ENCODE measurements at regions not wholly inside any gene's neighbourhood (a gene's known extent, or its start where the extent isn't known, plus 50 kb on each side); places are given as distances from the start of the nearest gene placed in this dataset.

DNA sequence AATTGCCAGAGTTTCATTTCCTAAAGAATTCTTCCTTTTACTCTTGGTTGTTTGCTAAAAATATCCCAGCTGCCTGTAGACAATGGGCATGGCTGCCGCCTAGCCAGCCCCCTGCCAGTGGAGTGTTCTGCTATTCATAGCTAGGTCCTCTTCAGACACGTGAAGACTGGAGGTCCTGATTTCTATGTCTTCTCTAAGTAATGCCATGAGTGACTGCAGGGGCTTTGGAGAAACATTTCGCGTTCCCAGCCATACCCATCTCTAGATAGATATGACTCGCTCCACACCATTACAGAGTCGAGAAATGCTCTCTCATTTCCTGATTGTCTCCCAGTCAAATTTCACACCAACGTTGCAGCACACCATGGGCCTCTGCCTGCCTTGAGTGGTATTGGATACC, 99.5 kb upstream of the BACE2 start:
- Histone ChIP-seq H3K9me3 (ENCODE audit: low read length) (no peaks in the 10 kb centered on the region), H3K27ac (ENCODE audit: low read depth, low read length) (no peak overlapping the region), H3K4me1 (ENCODE audit: insufficient read depth, low read length) (no peaks in the 10 kb centered on the region), H3K4me3 (ENCODE audit: low read length) (no peak overlapping the region), H3K27me3 (ENCODE audit: insufficient read depth, low read length, poor library complexity, severe bottlenecking) (no peaks in the 10 kb centered on the region), H3K36me3 (ENCODE audit: insufficient read depth, low read length) (no peaks in the 10 kb centered on the region)
- ChIA-PET POLR2A (no interaction called here), CTCF (no interaction called here)
- Mint-ChIP-seq H3K36me3 (no peaks in the 10 kb centered on the region), H3K9me3 (no peaks in the 10 kb centered on the region), H3K27ac (no peak overlapping the region), H3K27me3 (peaks cover 20 to 41% of the 10 kb centered on the region in 2 donors), H3K4me1 (peaks cover 7 to 15% (median 10%) of the 10 kb centered on the region in 3 donors), H3K4me3 (peak overlapping the region in 4 of 7 donors; percentile 20 to 77 (median 61))
- DNase-seq: no peak

DNA sequence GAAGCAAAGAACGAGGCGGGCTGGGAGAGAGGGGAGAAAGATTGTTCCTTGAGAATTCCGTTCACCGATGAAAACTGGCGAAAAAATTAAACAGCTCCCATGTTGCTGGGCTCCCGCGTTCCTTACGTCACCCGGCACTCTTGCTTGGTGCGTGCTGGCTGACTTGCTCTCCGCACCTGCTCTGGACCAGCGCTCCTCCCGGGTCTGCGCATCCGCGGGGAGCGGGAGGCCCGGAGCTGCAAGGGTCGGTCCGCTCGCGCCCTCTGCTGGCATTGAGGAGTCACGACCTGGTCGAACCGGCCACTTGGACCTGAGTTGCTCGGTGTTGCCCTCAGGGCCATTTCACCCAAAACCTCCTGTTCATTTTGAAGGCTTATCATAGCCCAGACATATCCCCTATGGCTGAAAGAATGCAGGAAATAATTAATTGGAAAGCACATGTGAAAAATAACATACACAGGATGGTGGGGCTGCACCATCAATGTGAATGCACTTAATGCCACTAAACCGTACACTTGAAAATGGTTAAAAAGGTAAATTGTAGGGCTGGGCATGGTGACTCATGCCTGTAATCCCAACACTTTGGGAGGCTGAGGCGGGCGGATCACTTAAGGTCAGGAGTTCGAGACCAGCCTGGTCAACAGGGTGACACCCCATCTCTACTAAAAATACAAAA, 98.9 kb upstream of the BACE2 start:
- no peaks in the 10 kb centered on the region for H3K36me3 ChIP-seq (ENCODE audit: insufficient read depth, low read length)
- ChIA-PET CTCF (no interaction called here), POLR2A (no interaction called here)
- no peak overlapping the region for H3K27ac ChIP-seq (ENCODE audit: low read depth, low read length)
- no peak overlapping the region for H3K27ac Mint-ChIP-seq
- no peaks in the 10 kb centered on the region for H3K4me1 ChIP-seq (ENCODE audit: insufficient read depth, low read length)
- peaks cover 19 to 41% of the 10 kb centered on the region in 2 donors for H3K27me3 Mint-ChIP-seq
- H3K27me3 ChIP-seq (ENCODE audit: insufficient read depth, low read length, poor library complexity, severe bottlenecking): no peaks in the 10 kb centered on the region
- H3K4me3 Mint-ChIP-seq: peak overlapping the region in 4 of 7 donors; percentile 20 to 77 (median 61)
- peak in 3 of 5 donors; percentile 4 to 32 (median 24) for DNase-seq
- no peaks in the 10 kb centered on the region for H3K9me3 ChIP-seq (ENCODE audit: low read length)
- H3K4me1 Mint-ChIP-seq: peaks cover 7 to 15% (median 10%) of the 10 kb centered on the region in 3 donors
- H3K36me3 Mint-ChIP-seq: no peaks in the 10 kb centered on the region
- H3K9me3 Mint-ChIP-seq: no peaks in the 10 kb centered on the region
- no peak overlapping the region for H3K4me3 ChIP-seq (ENCODE audit: low read length)

DNA sequence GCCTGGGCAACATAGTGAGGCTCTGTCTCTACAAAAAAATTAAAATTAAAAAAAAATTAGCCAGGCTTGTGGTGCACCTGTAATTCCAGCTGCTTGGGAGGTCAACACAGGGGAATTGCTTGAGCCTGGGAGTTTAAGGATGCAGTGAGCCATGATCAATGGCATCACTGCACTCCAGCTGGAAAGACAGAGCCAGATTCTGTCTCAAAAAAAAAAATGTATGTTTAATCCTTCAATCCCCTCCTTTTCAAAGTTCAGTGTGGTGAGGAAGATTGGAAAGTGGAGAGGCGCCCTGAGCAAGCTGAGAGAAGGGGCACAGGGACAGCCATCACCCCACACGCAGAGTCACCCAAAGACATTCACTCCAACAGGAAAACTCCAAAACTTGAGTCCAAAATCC, 97.7 kb upstream of the BACE2 start:
- no peak for DNase-seq
- Histone ChIP-seq H3K36me3 (ENCODE audit: insufficient read depth, low read length) (no peaks in the 10 kb centered on the region), H3K9me3 (ENCODE audit: low read length) (no peaks in the 10 kb centered on the region), H3K27me3 (ENCODE audit: insufficient read depth, low read length, poor library complexity, severe bottlenecking) (no peaks in the 10 kb centered on the region), H3K4me3 (ENCODE audit: low read length) (no peak overlapping the region), H3K4me1 (ENCODE audit: insufficient read depth, low read length) (no peaks in the 10 kb centered on the region), H3K27ac (ENCODE audit: low read depth, low read length) (no peak overlapping the region)
- peaks cover 17 to 41% of the 10 kb centered on the region in 2 donors for H3K27me3 Mint-ChIP-seq
- ChIA-PET CTCF (no interaction called here), POLR2A (no interaction called here)
- H3K27ac Mint-ChIP-seq: no peak overlapping the region
- H3K36me3 Mint-ChIP-seq: no peaks in the 10 kb centered on the region
- no peak overlapping the region for H3K4me3 Mint-ChIP-seq
- H3K9me3 Mint-ChIP-seq: no peaks in the 10 kb centered on the region
- H3K4me1 Mint-ChIP-seq: peaks cover 7 to 15% (median 10%) of the 10 kb centered on the region in 3 donors

DNA sequence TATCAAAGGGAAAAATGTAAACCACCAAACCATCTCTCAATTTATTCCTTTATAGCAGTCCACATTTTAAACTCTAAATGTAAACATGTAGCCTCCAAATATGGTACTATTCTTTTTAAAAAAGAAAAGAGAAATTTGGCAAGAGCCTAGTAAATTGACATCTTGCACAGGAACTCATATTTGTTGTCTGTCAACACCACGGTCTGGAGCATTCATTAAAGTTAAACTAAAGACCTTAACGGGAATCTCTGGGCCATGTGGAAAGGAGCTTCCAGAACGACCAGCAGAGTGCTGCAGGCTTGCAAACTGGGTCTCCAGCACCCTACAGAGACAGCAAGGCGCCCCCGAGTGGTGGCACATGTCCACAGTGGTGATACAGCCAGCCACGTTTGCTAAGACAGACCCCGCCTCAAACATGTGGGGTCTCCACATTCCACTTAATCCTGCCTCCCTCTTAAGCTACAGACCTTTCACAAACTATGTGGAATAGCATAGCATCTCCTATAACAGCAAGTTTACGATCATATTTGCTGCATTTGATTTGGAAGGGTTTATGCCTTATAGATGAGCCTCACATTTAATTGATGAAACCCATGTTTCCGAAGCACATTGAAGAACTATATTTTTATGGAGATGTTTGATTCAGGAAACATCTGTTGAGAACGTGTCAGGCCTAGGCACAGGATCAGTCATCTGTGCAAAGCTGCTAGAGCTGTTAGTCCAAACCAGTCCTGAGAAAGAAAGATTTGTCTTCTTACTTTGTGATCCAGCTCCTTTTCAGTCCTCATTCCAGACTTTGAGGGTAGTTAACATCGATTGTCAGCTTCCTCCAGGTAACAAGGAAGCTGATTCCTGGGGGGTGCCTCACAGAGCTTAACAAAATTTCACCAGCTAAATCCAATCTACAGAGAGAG, 96.4 kb upstream of the BACE2 start:
- Mint-ChIP-seq H3K4me1 (peaks cover 7 to 15% (median 10%) of the 10 kb centered on the region in 3 donors), H3K27me3 (peaks cover 15 to 36% of the 10 kb centered on the region in 2 donors), H3K27ac (no peak overlapping the region), H3K9me3 (no peaks in the 10 kb centered on the region), H3K36me3 (no peaks in the 10 kb centered on the region), H3K4me3 (no peak overlapping the region)
- Histone ChIP-seq H3K4me3 (ENCODE audit: low read length) (no peak overlapping the region), H3K9me3 (ENCODE audit: low read length) (no peaks in the 10 kb centered on the region), H3K27me3 (ENCODE audit: insufficient read depth, low read length, poor library complexity, severe bottlenecking) (no peaks in the 10 kb centered on the region), H3K36me3 (ENCODE audit: insufficient read depth, low read length) (no peaks in the 10 kb centered on the region), H3K27ac (ENCODE audit: low read depth, low read length) (no peak overlapping the region), H3K4me1 (ENCODE audit: insufficient read depth, low read length) (no peaks in the 10 kb centered on the region)
- POLR2A ChIA-PET: no interaction called here
- DNase-seq: no peak
- CTCF ChIA-PET: no interaction called here

DNA sequence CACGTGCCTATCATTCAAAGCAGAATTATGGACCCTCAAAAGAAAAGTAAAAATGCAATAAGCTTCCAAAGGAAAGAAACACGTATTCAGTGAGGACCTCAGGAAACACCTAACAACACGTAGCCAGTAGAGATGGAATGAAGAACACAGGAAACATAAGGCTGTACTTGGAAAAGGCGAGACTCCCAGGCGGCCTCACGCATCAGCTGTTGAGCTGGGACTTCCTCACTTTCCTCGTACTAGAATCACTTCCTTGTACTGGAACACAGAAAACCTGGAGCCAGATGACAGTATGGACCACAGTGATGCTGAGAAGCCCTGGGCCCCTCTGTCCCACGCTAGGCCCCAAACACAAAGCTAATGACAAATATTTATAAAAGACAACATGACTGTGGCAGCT, 94.4 kb upstream of the BACE2 start:
- H3K27me3 Mint-ChIP-seq: peaks cover 9 to 18% of the 10 kb centered on the region in 2 donors
- H3K36me3 Mint-ChIP-seq: no peaks in the 10 kb centered on the region
- no peak for DNase-seq
- peaks cover 4 to 7% (median 4%) of the 10 kb centered on the region in 3 donors for H3K4me1 Mint-ChIP-seq
- Histone ChIP-seq H3K4me1 (ENCODE audit: insufficient read depth, low read length) (no peaks in the 10 kb centered on the region), H3K36me3 (ENCODE audit: insufficient read depth, low read length) (no peaks in the 10 kb centered on the region), H3K4me3 (ENCODE audit: low read length) (no peak overlapping the region), H3K27ac (ENCODE audit: low read depth, low read length) (no peak overlapping the region), H3K27me3 (ENCODE audit: insufficient read depth, low read length, poor library complexity, severe bottlenecking) (no peaks in the 10 kb centered on the region), H3K9me3 (ENCODE audit: low read length) (no peaks in the 10 kb centered on the region)
- no peak overlapping the region for H3K4me3 Mint-ChIP-seq
- H3K27ac Mint-ChIP-seq: no peak overlapping the region
- H3K9me3 Mint-ChIP-seq: no peaks in the 10 kb centered on the region
- ChIA-PET POLR2A (no interaction called here), CTCF (no interaction called here)

DNA sequence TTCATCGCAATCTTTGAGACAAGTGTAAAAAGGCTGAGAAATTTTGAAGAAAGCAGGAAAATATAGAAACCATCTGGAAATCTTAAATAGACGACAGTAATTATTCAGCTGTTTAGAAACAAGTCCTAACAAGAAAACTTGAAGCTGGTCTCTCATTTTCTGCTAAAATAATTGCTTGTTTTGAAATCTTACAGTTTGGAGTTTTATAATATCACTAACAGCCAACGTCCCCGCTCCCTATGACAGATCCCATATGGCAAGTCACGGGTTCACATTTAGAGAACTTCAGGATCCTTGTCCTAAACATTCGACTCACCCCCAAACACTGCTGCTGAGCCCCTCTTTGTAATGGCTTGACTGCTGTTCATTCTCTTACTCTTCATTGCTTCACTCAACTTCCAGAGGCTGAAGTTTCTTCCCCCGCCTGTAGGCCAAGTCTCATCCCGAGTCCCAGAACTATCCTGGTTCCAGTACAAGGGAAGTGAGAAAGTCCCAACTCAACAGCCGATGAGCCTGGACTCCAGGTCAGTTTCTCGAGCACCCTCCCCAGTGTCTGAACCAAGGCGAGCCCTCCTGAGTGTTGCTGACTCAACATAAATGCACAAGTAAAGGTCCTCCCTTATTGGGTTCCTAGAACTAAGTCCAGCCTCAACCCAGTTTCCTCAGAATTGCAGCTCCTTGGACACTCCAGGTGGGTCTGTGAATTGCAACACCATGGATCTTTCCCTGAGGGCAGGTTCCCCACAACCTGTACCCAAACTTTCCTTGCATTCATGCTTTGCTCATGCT, 93.4 kb upstream of the BACE2 start:
- no peak overlapping the region for H3K27ac ChIP-seq (ENCODE audit: low read depth, low read length)
- no peak overlapping the region for H3K4me3 ChIP-seq (ENCODE audit: low read length)
- Mint-ChIP-seq H3K4me1 (no peaks in the 10 kb centered on the region), H3K9me3 (no peaks in the 10 kb centered on the region), H3K27me3 (peaks cover 4 to 9% of the 10 kb centered on the region in 2 donors), H3K4me3 (no peak overlapping the region), H3K36me3 (no peaks in the 10 kb centered on the region), H3K27ac (no peak overlapping the region)
- H3K36me3 ChIP-seq (ENCODE audit: insufficient read depth, low read length): no peaks in the 10 kb centered on the region
- ChIA-PET CTCF (no interaction called here), POLR2A (no interaction called here)
- no peak for DNase-seq
- H3K27me3 ChIP-seq (ENCODE audit: insufficient read depth, low read length, poor library complexity, severe bottlenecking): no peaks in the 10 kb centered on the region
- H3K4me1 ChIP-seq (ENCODE audit: insufficient read depth, low read length): no peaks in the 10 kb centered on the region
- no peaks in the 10 kb centered on the region for H3K9me3 ChIP-seq (ENCODE audit: low read length)

DNA sequence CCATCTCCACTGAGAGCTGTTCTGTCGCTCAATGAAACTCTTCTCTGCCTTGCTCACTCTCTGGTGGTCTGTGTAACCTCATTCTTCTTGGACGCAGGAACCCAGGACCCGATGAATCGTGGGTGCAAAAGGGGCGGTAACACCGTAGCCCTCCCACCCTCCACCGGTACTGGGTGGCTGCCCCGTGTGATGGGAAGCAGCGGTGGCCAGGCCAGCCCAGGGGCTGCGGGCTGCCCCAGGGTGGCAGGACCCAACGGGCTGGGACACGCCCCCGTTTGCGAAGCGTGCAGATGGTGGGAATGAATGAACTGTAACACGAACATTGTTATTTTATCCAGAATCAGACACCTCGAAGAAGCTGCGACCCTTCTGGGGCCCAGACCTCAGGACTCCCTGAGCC, 92.3 kb upstream of the BACE2 start:
- Histone ChIP-seq H3K4me3 (ENCODE audit: low read length) (no peak overlapping the region), H3K9me3 (ENCODE audit: low read length) (no peaks in the 10 kb centered on the region), H3K27me3 (ENCODE audit: insufficient read depth, low read length, poor library complexity, severe bottlenecking) (no peaks in the 10 kb centered on the region), H3K4me1 (ENCODE audit: insufficient read depth, low read length) (no peaks in the 10 kb centered on the region), H3K27ac (ENCODE audit: low read depth, low read length) (no peak overlapping the region), H3K36me3 (ENCODE audit: insufficient read depth, low read length) (no peaks in the 10 kb centered on the region)
- ChIA-PET CTCF (no interaction called here), POLR2A (no interaction called here)
- no peaks in the 10 kb centered on the region for H3K4me1 Mint-ChIP-seq
- H3K27me3 Mint-ChIP-seq: peaks cover under 1 to 4% of the 10 kb centered on the region in 2 donors
- DNase-seq: no peak
- H3K36me3 Mint-ChIP-seq: no peaks in the 10 kb centered on the region
- no peak overlapping the region for H3K4me3 Mint-ChIP-seq
- no peak overlapping the region for H3K27ac Mint-ChIP-seq
- no peaks in the 10 kb centered on the region for H3K9me3 Mint-ChIP-seq

DNA sequence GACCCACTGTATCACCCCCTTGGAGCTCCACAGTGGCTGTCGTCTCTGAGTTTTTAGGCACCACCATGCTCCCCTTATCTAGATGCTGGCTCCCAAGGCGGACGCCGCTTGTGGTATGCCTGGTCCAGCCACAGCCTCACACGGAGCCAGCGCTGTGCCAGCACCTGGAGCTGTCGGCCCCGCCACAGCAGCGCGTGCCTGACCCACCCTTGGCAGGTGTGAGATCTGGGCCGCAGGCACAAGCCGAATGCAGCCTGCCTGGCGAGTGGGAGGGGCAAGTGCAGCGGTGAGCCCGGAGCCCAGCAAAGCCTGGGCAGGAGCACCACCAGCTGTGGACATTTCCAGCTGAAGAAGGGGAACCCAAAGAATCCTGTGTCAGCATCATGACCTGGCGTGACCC, 91.9 kb upstream of the BACE2 start:
- no peak for DNase-seq
- ChIA-PET CTCF (no interaction called here), POLR2A (no interaction called here)
- Histone ChIP-seq H3K36me3 (ENCODE audit: insufficient read depth, low read length) (no peaks in the 10 kb centered on the region), H3K27ac (ENCODE audit: low read depth, low read length) (no peak overlapping the region), H3K27me3 (ENCODE audit: insufficient read depth, low read length, poor library complexity, severe bottlenecking) (no peaks in the 10 kb centered on the region), H3K4me3 (ENCODE audit: low read length) (no peak overlapping the region), H3K4me1 (ENCODE audit: insufficient read depth, low read length) (no peaks in the 10 kb centered on the region), H3K9me3 (ENCODE audit: low read length) (no peaks in the 10 kb centered on the region)
- no peaks in the 10 kb centered on the region for H3K4me1 Mint-ChIP-seq
- H3K9me3 Mint-ChIP-seq: no peaks in the 10 kb centered on the region
- H3K27me3 Mint-ChIP-seq: peaks cover 0 to 3% of the 10 kb centered on the region in 2 donors
- H3K27ac Mint-ChIP-seq: no peak overlapping the region
- no peak overlapping the region for H3K4me3 Mint-ChIP-seq
- no peaks in the 10 kb centered on the region for H3K36me3 Mint-ChIP-seq

Data from CD8-positive, alpha-beta memory T cell (primary cell).